ENCODE measurements at regions not wholly inside any gene's neighbourhood (a gene's known extent, or its start where the extent isn't known, plus 50 kb on each side); places are given as distances from the start of the nearest gene placed in this dataset.

GRCh38 chr11:37621662-37622061, 1023.6 kb upstream of the RAG2 start:
- Histone ChIP-seq H3K9me2 (ENCODE audit: insufficient read depth) (no peaks in the 10 kb centered on the region), H2AFZ (ENCODE audit: low read depth, low read length, poor library complexity, severe bottlenecking) (no peak overlapping the region), H3K79me2 (ENCODE audit: insufficient read depth, low read length) (no peaks in the 10 kb centered on the region), H3K9ac (ENCODE audit: low read length) (no peak overlapping the region), H3K4me2 (ENCODE audit: low read length) (no peak overlapping the region), H3K4me1 (ENCODE audit: control insufficient read depth in 1 of 2, insufficient read depth in 2 of 2, low read length in 2 of 2) (no peaks in the 10 kb centered on the region), H3K4me3 (replicated peaks in 1 of 2; ENCODE audit: low read depth in 1 of 2, low read length in 2 of 2) (no peak overlapping the region), H3K36me3 (ENCODE audit: control insufficient read depth in 1 of 2, insufficient read depth in 2 of 2, low read length in 2 of 2) (no peaks in the 10 kb centered on the region), H3K9me3 (ENCODE audit: control insufficient read depth in 1 of 2, insufficient read depth in 1 of 2, low read depth in 1 of 2, low read length in 2 of 2) (peaks cover 10 to 23% of the 10 kb centered on the region in 2 experiments; a peak in 2 of 4 replicates), H4K20me1 (ENCODE audit: insufficient read depth) (no peaks in the 10 kb centered on the region), H3K27ac (ENCODE audit: low read depth, low read length) (no peak overlapping the region), H3K27me3 (ENCODE audit: insufficient read depth, low read length) (no peaks in the 10 kb centered on the region)
- DNase-seq (ENCODE audit: low read depth, low spot score) (no peak), ATAC-seq (no peak)
- ChIA-PET CTCF (no interaction called here), RAD21 (ENCODE audit: low non-redundant PET in 1 of 2, low total read pairs in 2 of 2, uncharacterized antibody in 2 of 2, unreplicated experiment in 2 of 2) (no interaction called here), POLR2A (no interaction called here)
- TF ChIP-seq EZH2 (IDR thresholded peaks at IDR 0.05) (no peak), EGR1 (IDR thresholded peaks at IDR 0.05; ENCODE audit: low read depth) (no peak), ZNF274 (IDR thresholded peaks at IDR 0.05; ENCODE audit: low read depth, low read length) (no peak), TCF7L2 (IDR thresholded peaks at IDR 0.05; ENCODE audit: borderline replicate concordance, extremely low read depth, insufficient read depth, insufficient read length) (no peak), YY1 (IDR thresholded peaks at IDR 0.05; ENCODE audit: extremely low read depth, insufficient replicate concordance, low read depth, low read length) (no peak), ELF1 (IDR thresholded peaks at IDR 0.05; ENCODE audit: borderline replicate concordance, low read depth) (no peak), POLR2A (IDR thresholded peaks at IDR 0.05; ENCODE audit: borderline replicate concordance, extremely low read depth, insufficient read depth, insufficient read length) (no peak), CBX3 (IDR thresholded peaks at IDR 0.05; ENCODE audit: low read depth) (no peak), FOSL1 (IDR thresholded peaks at IDR 0.05; ENCODE audit: low read depth) (no peak), CTCF (IDR thresholded peaks at IDR 0.05 in 2 of 3, conservative IDR thresholded peaks at IDR 0.05 in 1 of 3; ENCODE audit: borderline replicate concordance in 1 of 3, insufficient read depth in 1 of 3, low read depth in 2 of 3, low read length in 2 of 3) (no peak), MAX (IDR thresholded peaks at IDR 0.05) (no peak)
- no TSS peak for BruUV-seq (replicated peaks)
- intact Hi-C loops (cut with micrococcal nuclease), result no loop called here
